ENCODE measurements at regions not wholly inside any gene's neighbourhood (a gene's known extent, or its start where the extent isn't known, plus 50 kb on each side); places are given as distances from the start of the nearest gene placed in this dataset.
"Not testable (repeated sequence)": the region's sequence is repeated elsewhere in the genome, so short reads cannot be mapped to it uniquely, and the experiment has no call there.

DNA sequence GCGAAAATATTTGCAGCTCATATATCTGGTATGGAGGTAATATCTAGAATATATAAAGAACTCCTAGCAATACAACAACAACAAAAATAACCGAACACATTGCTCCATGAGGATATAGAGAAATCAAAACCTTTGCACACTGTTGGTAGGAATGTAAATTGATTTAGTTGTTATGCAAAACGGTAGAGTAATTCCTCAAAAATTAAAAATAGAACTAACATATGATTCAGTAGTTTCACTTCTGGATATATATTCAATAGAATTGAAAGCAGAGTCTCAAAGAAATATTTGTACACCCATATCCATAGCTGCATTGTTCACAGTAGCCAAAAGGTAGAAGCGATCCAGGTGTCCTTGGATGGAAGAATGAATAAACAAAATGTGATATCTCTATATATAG is 203.0 kb upstream of the CNKSR2 start:
- H3K4me1 Mint-ChIP-seq = no peaks in the 10 kb centered on the region
- H3K4me3 Mint-ChIP-seq = no peak overlapping the region
- peaks cover 0 to 2% (median 2%) of the 10 kb centered on the region in 3 donors for H3K9me3 Mint-ChIP-seq

DNA sequence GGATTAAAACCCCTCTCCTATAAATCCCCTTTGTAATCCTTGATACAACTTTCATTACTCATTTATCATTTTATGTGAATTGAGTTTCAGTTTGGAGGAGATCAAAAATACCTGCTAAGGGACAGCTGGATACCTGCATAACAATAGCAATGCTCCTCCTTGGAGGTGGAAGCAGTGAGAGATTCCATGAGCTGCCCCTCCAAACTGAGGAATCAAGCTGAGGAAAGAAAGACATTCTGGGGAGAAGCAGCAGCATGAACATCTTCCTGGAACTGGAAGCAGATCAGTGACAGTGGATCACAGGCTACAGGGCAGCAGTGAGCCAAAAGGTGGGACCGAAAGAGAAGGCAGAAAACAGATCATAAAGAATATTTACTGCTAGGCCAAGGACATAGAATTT is 199.8 kb upstream of the CNKSR2 start:
- Mint-ChIP-seq H3K4me1 (no peaks in the 10 kb centered on the region), H3K4me3 (no peak overlapping the region), H3K27me3 (no peaks in the 10 kb centered on the region), H3K36me3 (no peaks in the 10 kb centered on the region), H3K9me3 (peaks cover 0 to 2% (median 0%) of the 10 kb centered on the region in 3 donors), H3K27ac (no peak overlapping the region)

More for the DNA sequence above, 203.0 kb upstream of the CNKSR2 start:
- H3K36me3 Mint-ChIP-seq = no peaks in the 10 kb centered on the region
- no peaks in the 10 kb centered on the region for H3K27me3 Mint-ChIP-seq
- H3K27ac Mint-ChIP-seq = no peak overlapping the region

DNA sequence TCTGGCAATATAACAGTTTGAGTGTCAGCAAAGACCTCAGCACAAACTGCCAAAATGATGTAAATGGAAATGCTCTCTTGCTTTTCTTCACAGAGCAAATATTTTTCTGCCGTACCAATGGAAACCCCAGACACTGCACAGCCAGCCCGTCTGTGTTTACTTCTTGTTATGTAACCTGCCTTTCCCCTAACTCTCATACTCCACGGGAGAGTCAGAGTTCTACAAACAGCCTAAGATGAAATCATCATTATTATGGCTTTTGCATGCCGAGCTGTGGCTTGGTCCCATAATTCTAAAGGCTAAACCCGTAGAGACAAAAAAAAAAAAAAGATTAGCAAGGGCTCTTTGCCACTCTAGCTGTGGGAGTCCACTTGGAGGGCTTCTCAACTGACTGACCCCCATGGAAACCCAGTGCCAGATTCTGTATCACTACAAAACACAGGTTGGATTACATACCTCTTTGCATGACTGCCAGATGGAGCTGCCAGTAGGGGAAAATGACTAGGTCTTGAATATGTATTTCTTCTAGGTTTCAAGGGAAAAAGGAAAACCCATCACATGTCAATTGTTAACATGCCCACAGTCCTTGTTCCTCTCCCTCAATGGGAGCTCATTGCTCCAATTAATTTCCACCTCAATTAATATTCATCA is 197.2 kb upstream of the CNKSR2 start:
- H3K9me3 Mint-ChIP-seq = peaks cover 0 to 2% (median 0%) of the 10 kb centered on the region in 3 donors
- no peak overlapping the region for H3K27ac Mint-ChIP-seq
- no peaks in the 10 kb centered on the region for H3K4me1 Mint-ChIP-seq

DNA sequence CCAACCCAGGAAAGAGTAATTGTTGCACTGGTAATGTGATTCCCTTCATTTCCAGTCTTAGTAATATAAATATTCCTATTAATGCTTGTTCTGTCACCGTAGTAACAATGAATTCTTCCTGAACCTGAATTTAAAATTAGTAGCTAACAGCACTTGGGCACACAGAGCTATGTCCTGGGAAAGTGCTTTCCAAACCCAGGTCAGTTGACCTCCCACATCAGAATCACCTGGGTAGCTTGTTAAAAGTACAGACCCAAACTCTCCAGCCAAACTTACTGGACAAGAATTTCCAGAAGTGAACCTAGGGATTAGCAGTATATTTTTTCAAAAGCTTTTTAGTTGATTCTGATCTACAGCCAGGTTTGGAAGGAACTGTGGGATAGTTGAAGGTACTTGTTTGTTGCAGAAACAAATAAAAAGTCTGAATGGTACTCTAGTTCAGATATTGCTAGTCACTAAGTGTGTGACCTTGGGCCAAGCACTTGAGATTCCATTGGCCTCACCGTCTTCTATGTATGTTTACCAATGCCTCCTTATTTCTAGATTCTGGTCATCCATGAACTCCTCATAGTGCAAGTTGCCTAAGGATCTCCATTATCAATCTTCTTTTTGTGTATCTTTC is 192.9 kb upstream of the CNKSR2 start:
- H3K27me3 Mint-ChIP-seq = peaks cover 3% of the 10 kb centered on the region
- H3K27ac Mint-ChIP-seq = no peak overlapping the region
- H3K4me3 Mint-ChIP-seq = no peak overlapping the region
- H3K4me1 Mint-ChIP-seq = no peaks in the 10 kb centered on the region
- peaks cover 0 to 2% (median 2%) of the 10 kb centered on the region in 3 donors for H3K9me3 Mint-ChIP-seq
- no peaks in the 10 kb centered on the region for H3K36me3 Mint-ChIP-seq

More for the DNA sequence above, 197.2 kb upstream of the CNKSR2 start:
- Mint-ChIP-seq H3K27me3 (no peaks in the 10 kb centered on the region), H3K4me3 (no peak overlapping the region), H3K36me3 (no peaks in the 10 kb centered on the region)

DNA sequence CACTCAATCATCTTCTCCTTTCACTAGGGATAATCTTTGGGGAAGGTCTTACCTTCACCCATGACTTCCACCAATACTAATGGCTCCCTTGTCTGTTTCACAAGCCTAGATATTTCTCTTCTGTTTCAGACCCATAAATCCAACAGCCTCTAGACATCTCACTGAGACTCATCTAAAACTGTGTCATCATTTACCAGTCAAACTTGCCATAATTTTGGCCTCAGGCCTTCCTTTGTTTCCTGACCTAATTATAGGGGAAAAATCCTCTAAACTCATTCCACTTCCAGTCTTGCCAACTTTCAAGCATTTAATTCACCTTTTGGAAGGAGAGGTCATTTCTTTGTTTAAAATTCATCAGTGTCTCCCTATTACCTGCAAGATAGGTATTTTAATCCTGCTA is 181.0 kb upstream of the CNKSR2 start:
- no peak overlapping the region for H3K4me3 Mint-ChIP-seq
- H3K27me3 Mint-ChIP-seq = no peaks in the 10 kb centered on the region
- H3K36me3 Mint-ChIP-seq = peaks cover 2% of the 10 kb centered on the region
- H3K4me1 Mint-ChIP-seq = no peaks in the 10 kb centered on the region
- peaks cover 3 to 12% (median 4%) of the 10 kb centered on the region in 3 donors for H3K9me3 Mint-ChIP-seq
- no peak overlapping the region for H3K27ac Mint-ChIP-seq

DNA sequence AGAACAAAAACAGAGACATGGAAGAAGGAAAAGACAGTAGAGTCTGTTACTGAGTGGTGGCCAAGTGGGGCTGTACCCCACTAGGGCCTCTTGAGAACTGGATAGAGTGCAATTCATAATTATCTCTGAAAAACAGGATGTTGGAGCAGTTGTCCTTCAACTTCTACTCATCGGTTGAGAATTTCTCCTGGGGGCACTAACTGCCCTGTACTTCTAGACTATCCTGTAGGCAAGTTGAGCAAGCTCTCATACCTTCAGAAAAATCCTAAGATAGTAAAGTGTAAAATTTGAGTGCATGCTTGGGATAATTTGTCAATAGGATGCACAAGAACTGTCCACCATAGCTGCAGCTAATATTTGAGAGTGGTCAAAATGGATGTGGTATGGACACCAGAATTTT is 179.7 kb upstream of the CNKSR2 start:
- no peak overlapping the region for H3K4me3 Mint-ChIP-seq
- peaks cover 2% of the 10 kb centered on the region for H3K36me3 Mint-ChIP-seq
- H3K4me1 Mint-ChIP-seq = no peaks in the 10 kb centered on the region
- H3K27ac Mint-ChIP-seq = no peak overlapping the region
- peaks cover 0 to 1% (median under 1%) of the 10 kb centered on the region in 3 donors for H3K9me3 Mint-ChIP-seq
- H3K27me3 Mint-ChIP-seq = no peaks in the 10 kb centered on the region

DNA sequence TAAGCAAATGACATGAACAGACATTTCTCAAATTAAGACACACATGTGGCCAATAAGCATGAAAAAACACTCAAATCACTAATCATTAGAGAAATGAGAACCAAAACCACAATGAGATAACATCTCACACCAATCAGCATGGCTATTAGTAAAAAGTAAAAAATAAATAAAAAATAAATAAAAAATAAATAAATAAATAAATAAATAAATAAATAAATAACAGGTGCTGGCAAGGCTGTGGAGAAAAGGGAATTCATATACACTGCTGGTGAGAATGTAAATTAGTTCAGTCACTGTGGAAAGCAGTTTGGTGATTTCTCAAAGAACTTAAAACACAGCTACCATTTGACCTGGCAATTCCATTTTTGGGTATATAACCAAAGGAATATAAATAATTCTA is 167.1 kb upstream of the CNKSR2 start:
- no peaks in the 10 kb centered on the region for H3K27me3 Mint-ChIP-seq
- no peaks in the 10 kb centered on the region for H3K36me3 Mint-ChIP-seq
- H3K27ac Mint-ChIP-seq = no peak overlapping the region
- peaks cover 2 to 12% (median 7%) of the 10 kb centered on the region in 3 donors for H3K9me3 Mint-ChIP-seq
- H3K4me1 Mint-ChIP-seq = no peaks in the 10 kb centered on the region
- H3K4me3 Mint-ChIP-seq = no peak overlapping the region

DNA sequence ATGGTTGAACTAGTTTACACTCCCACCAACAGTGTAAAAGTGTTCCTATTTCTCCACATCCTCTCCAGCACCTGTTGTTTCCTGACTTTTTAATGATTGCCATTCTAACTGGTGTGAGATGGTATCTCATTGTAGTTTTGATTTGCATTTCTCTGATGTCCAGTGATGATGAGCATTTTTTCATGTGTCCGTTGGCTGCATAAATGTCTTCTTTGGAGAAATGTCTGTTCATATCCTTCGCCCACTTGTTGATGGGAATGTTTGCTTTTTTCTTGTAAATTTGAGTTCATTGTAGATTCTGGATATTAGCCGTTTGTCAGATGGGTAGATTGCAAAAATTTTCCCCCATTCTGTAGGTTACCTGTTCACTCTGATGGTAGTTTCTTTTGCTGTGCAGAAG is 155.0 kb upstream of the CNKSR2 start:
- H3K9me3 Mint-ChIP-seq = peaks cover 5 to 33% (median 9%) of the 10 kb centered on the region in 3 donors
- H3K27me3 Mint-ChIP-seq, H3K4me3 Mint-ChIP-seq, H3K27ac Mint-ChIP-seq, H3K4me1 Mint-ChIP-seq, H3K36me3 Mint-ChIP-seq: not testable (repeated sequence)

DNA sequence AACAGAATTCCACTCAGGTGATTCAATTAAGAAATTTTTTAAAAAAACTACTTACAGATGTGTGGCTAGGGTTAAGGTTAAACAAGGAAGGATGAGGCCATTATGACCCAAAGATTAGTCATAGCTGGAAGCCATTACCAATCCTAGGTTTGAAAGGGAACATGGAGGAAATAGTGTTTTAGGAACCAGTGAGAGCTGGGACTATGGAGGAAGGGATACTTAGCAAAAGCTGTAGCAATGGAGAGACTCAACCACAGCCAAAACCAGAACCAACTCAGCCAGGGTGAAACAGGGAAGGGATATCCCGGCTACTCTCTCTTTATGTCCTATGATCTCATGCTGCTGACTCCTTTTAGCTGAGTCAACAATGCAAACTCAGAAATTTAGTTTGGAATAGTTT is 148.6 kb upstream of the CNKSR2 start:
- peaks cover 1 to 18% (median 3%) of the 10 kb centered on the region in 3 donors for H3K9me3 Mint-ChIP-seq
- no peak overlapping the region for H3K27ac Mint-ChIP-seq
- no peak overlapping the region for H3K4me3 Mint-ChIP-seq
- no peaks in the 10 kb centered on the region for H3K4me1 Mint-ChIP-seq
- no peaks in the 10 kb centered on the region for H3K36me3 Mint-ChIP-seq
- no peaks in the 10 kb centered on the region for H3K27me3 Mint-ChIP-seq

DNA sequence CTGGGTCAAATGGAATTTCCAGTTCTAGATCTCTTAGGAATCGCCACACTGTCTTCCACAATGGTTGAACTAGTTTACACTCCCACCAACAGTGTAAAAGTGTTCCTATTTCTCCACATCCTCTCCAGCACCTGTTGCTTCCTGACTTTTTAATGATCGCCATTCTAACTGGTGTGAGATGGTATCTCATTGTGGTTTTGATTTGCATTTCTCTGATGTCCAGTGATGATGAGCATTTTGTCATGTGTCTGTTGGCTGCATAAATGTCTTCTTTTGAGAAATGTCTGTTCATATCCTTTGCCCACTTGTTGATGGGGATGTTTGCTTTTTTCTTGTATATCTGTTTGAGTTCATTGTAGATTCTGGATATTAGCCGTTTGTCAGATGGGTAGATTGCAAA is 145.2 kb upstream of the CNKSR2 start:
- H3K9me3 Mint-ChIP-seq = peaks cover 2 to 12% (median 6%) of the 10 kb centered on the region in 3 donors
- H3K36me3 Mint-ChIP-seq, H3K27ac Mint-ChIP-seq, H3K4me1 Mint-ChIP-seq, H3K4me3 Mint-ChIP-seq, H3K27me3 Mint-ChIP-seq: not testable (repeated sequence)

DNA sequence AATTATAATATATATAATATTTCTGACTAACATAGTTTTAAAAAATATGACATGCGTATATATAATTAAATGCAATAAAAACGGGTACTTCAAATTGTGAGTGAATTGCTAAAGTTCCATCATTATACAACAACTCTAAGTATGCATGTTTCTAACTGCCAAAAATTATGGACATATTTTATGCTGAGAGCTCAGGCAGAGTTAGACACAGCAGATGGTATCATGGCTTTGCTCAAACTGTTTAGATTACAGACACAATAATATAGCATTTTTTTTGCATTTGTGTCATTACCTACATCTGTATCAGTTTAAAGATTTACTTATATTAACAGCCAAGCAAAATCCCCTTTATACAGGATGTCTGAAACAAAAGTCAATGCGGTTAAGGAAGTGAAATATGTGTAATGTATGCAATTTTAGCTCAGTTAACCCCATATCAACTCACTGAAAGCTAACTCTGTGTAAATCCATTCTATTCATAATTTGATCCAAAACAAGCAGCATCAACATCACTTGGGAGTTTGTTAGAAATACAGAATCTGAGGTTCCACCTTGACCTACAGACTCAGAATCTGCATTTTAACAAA is 119.1 kb upstream of the CNKSR2 start:
- Mint-ChIP-seq H3K27ac (no peak overlapping the region), H3K4me3 (no peak overlapping the region), H3K27me3 (no peaks in the 10 kb centered on the region), H3K4me1 (no peaks in the 10 kb centered on the region), H3K36me3 (no peaks in the 10 kb centered on the region), H3K9me3 (peaks cover 0 to 3% (median 2%) of the 10 kb centered on the region in 3 donors)

DNA sequence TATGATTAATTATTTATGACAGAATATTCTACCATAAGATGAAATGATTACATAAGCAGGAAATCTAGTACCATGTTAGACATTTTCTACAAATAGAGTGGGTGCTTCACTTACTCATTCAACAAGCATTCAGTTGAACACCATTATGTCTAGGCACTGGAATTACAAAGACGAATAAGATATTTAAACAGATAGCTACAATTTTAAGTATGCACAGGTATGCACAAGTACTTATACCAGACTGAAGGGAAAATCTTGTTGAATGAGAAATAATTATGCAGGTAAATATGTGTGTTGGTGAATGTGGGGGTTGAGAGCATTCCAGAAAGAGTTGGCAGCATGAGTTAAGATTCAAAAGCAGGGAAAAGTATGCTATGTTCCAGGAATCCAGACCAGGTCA is 107.3 kb upstream of the CNKSR2 start:
- H3K9me3 Mint-ChIP-seq = peaks cover 3 to 6% (median 5%) of the 10 kb centered on the region in 3 donors
- no peaks in the 10 kb centered on the region for H3K36me3 Mint-ChIP-seq
- no peaks in the 10 kb centered on the region for H3K27me3 Mint-ChIP-seq
- H3K4me1 Mint-ChIP-seq = no peaks in the 10 kb centered on the region
- no peak overlapping the region for H3K27ac Mint-ChIP-seq
- no peak overlapping the region for H3K4me3 Mint-ChIP-seq

DNA sequence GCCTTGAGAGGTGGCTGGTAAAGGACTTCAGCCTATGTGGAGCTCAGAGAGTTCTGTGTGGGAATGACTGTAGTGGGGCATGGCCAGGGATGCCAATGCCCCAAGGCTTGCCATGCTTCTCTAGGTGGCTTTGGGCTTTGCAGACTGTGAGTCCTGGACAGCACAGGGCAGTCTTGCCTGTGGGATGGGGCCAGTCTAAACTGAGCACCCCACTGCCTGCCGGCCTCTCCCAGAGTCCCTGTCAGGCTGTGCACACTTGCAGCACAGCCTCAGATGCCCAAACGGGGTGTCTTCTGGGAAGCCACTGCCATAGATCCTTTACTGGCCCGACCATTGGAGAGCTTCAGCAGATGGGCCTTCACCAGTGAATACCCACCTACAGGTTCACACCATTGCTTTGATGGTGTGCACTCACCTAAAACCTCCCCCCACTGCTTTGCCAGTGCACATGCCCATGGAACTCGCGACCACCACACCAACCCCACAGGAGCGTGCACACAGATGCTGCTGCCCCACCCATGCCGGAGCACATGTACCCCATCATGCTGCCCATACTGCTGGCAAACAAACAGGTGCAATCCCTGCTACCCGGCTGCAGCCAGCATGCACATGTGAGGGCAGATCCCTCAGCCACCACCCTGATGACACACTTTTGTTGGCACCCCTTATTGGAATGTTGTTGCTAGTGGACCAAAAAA is 97.3 kb upstream of the CNKSR2 start:
- H3K4me1 Mint-ChIP-seq = no peaks in the 10 kb centered on the region
- no peak overlapping the region for H3K4me3 Mint-ChIP-seq
- H3K27me3 Mint-ChIP-seq = no peaks in the 10 kb centered on the region
- H3K36me3 Mint-ChIP-seq = no peaks in the 10 kb centered on the region
- H3K27ac Mint-ChIP-seq = no peak overlapping the region
- peaks cover 4 to 9% (median 5%) of the 10 kb centered on the region in 3 donors for H3K9me3 Mint-ChIP-seq

DNA sequence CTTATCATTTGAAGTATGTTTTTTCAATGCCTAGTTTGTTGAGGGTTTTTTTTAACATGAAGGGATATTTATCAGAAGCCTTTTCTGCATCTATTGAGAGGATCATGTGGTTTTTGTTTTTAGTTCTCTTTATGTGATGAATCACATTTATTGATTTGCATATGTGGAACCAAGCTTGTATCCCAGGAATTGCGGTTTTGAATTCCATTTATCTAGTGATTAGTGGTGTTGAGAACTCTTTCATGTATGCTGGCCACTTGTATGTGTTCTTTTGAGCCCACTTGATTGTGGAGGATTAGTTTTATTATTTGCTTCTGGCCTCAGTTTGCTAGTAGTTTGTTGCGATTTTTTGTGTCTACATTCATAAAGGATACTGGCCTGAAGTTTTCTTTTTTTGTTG is 85.0 kb upstream of the CNKSR2 start:
- H3K27ac Mint-ChIP-seq = no peak overlapping the region
- H3K36me3 Mint-ChIP-seq = no peaks in the 10 kb centered on the region
- peaks cover 0 to 3% (median under 1%) of the 10 kb centered on the region in 3 donors for H3K9me3 Mint-ChIP-seq
- no peak overlapping the region for H3K4me3 Mint-ChIP-seq
- no peaks in the 10 kb centered on the region for H3K4me1 Mint-ChIP-seq
- H3K27me3 Mint-ChIP-seq = no peaks in the 10 kb centered on the region

DNA sequence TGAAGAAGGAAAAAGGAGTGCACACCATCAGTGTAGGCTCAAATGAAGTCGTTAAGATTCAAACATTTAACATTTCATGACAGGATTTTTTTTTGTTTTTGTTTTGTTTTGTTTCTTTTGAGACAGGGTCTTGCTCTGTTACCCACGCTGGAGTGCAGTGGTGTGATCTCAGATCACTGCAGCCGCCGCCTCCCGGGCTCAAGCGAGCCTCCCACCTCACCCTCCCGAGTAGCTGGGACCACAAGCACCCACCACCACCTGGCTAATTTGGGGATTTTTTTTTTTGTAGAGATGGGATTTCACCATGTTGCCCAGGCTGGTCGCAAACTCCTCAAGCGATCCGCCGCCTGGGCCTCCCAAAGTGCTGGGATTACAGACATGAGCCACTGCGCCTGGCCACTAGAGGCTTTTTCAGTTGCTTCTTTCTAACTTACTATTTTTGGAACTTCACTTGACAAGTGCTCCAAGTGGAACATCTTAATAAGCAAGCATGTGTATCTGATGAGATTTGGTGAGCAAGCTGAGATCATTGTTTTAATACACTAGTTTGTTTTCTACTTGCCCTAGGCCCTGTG is 78.9 kb upstream of the CNKSR2 start:
- Mint-ChIP-seq H3K9me3 (peaks cover 0 to 2% (median 0%) of the 10 kb centered on the region in 3 donors), H3K36me3 (no peaks in the 10 kb centered on the region), H3K4me3 (no peak overlapping the region), H3K27ac (no peak overlapping the region), H3K4me1 (no peaks in the 10 kb centered on the region), H3K27me3 (no peaks in the 10 kb centered on the region)
